Endometrial microvascular endothelial cells (primary cell): ENCODE measurements at regions not wholly inside any gene's neighbourhood (a gene's known extent, or its start where the extent isn't known, plus 50 kb on each side); places are given as distances from the start of the nearest gene placed in this dataset.

ENCODE experiments used
- in situ Hi-C: cut with HindIII; loops from 2 replicates; pipeline ENCODE4 v1.10.0; 2017; ENCODE audit warnings: low sequenced_read_pairs, low pct_unique_long_range_greater_than_20kb; ENCODE audit errors: inconsistent ontology term

GRCh38 chr11:42490506-42490905, 821.3 kb upstream of the API5 start:
- in situ Hi-C loops: no loop called here

DNA sequence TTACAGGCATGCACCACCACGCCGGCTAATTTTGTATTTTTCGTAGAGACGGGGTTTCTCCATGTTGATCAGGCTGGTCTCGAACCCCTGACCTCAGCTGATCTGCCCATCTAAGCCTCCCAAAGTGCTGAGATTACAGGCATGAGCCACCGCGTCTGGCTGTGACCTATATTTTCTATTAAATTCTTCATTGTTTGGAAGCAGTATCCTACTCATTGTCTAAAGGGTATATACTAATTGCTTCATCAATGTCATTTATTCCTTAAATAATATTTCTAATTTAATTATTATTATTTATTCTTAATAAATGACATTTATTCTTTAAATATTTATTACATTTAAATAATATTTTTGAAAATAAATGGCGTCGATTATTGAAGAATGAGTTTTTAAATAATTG, 817.3 kb upstream of the API5 start:
- in situ Hi-C loops: no loop called here

GRCh38 chr11:42498971-42499370, 812.8 kb upstream of the API5 start:
- in situ Hi-C loops: no loop called here

GRCh38 chr11:42502151-42502550, 809.6 kb upstream of the API5 start:
- in situ Hi-C loops: loop anchor here (25.0 kb wide), 1 partner anchor 990 kb away; no protein-coding TSS in a partner anchor

GRCh38 chr11:42521994-42522393, 789.8 kb upstream of the API5 start:
- in situ Hi-C loops: loop anchor here (25.0 kb wide), 1 partner anchor 1010 kb away; no protein-coding TSS in a partner anchor

GRCh38 chr11:42524534-42525227, 787.1 kb upstream of the API5 start:
- in situ Hi-C loops: loop anchor here (25.0 kb wide), 1 partner anchor 1012 kb away; no protein-coding TSS in a partner anchor

GRCh38 chr11:42526426-42526825, 785.4 kb upstream of the API5 start:
- in situ Hi-C loops: no loop called here

GRCh38 chr11:42528471-42528870, 783.3 kb upstream of the API5 start:
- in situ Hi-C loops: no loop called here

- in situ Hi-C loops: no loop called here
These were observed 782.9 kb upstream of the API5 start for GRCh38 chr11:42528911-42529310.

DNA sequence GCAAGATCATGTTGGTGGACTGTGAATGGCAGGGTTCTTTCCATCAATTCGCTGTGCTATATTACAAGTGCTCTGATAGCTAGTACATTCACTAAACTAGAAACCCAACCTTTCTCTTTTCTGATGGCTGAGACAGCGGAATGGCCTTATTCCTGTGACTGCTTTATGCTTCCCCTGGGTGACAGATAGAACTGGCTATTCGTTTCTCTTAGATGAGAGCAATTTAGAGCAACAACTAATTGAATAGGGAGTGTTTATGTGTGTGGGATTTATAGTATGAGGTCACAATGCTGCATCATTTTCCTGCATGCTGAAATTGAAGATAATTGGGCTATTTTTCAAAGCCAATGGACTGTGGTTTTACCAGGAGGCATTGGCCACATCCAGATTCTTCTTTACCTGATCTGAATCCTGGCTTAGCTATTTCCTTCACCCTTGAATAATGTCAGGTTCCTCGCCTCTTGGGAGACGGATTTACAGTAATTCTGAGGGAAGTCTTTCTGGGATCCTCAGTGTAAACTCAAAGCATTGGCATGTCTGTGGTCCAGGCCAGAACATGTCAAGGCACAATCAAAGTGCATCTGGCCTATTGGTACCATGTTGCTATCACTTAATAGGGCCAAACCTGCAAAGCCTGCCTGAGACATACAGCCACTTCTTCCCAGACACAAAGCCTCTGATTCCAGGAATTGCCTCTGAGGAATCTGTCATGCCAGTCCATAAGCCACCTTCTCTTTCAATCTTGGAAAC, 775.0 kb upstream of the API5 start:
- in situ Hi-C loops: no loop called here

DNA sequence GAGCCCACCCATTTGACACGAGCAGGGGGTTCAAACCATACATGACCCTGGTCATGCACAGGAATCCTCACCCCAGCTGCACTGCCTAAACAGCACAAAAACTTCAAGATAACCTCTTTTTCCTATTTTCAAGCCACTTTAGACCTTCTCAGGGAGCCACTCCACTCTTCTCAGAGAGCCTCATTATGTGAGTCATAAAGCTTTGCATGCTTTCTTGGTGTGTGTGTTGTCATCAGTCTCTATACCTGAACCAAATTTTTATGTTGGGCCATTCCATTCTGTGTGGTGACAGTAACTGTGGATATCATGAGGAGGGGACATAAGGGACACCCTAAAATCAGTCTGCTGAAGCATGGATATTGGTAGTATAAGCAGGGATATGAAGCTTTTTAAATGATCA, 769.5 kb upstream of the API5 start:
- in situ Hi-C loops: no loop called here

DNA sequence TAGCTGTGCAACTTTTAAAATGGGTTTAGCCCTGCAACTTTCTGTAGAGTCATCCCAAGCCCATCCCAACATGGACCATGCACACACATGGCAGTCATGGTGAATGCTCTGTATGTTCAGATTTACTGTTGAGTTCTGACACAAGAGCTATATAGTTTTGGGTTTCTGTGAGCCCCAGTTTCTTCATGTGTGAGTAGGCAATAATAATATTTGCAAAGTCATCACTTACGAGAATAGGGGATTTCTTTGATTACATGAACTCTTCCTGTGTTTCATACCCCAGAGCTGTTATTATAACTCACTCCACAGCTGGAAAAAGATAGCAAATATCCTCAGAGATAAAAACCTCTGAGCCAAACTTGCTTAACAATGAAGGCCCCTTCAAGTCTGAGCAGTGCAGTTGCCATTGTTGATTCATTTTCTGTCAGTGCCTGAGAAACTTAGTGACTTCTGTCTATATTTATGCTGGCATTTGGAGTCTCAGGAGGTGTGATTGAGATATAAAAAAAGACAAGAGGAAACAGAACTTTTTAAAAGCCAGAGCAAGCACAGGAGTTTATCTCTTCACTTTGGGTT, 767.9 kb upstream of the API5 start:
- in situ Hi-C loops: no loop called here

DNA sequence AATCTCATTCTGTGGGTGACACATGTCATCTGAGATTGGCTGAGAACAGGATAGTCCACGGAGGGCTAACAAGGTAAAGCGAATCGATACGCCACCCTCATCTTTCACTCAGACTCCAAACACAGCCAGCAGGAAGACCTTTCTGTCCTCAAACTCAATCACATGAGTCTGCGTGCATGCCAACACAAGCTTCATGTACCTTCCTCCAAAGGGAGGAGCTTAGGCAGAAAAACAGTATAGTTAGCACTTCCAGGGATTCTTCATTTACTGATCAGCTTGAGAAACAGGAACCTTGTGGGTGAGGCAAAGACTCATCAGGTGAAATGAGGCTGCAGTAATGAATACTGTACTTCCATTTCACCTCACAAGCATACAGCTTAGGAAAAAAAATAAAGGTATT, 767.1 kb upstream of the API5 start:
- in situ Hi-C loops: no loop called here

DNA sequence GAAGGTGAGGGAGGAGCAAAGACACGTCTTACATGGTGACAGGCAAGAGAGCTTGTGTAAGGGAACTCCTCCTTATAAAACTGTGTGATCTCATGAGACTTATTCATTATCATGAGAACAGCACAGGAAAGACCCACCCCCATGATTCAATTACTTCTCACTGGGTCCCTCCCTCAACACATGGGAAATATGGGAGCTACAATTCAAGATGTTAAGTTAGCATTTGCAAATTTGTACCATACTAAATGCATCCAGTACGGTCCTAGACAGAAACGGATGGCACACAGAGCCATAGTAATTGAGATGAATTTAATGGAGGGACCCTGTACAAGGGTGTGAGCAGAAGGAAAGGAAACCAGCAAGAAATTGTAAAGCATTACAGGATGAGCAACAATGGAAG, 765.8 kb upstream of the API5 start:
- in situ Hi-C loops: no loop called here

DNA sequence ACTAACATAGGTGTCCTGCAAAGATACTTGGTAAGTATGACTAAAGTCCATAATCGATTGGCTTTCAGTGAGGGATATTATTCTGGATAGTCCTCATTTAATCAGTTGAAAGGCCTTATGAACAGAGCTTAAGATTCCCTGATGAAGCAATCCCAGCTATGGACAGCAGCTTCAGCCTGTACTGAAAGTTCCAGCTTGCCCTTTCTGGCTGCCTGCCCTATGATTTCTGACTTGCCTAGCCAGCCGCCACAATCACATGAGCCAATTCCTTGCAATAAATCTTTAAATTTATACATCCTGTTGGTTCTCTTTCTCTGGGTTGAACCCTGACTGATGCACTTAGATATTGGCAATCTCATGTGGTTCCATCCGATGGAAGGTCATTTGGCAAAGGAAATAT, 759.0 kb upstream of the API5 start:
- in situ Hi-C loops: no loop called here

- in situ Hi-C loops: no loop called here
These were observed 756.6 kb upstream of the API5 start for GRCh38 chr11:42555190-42555589.

GRCh38 chr11:42571131-42571877, 740.5 kb upstream of the API5 start:
- in situ Hi-C loops: no loop called here

DNA sequence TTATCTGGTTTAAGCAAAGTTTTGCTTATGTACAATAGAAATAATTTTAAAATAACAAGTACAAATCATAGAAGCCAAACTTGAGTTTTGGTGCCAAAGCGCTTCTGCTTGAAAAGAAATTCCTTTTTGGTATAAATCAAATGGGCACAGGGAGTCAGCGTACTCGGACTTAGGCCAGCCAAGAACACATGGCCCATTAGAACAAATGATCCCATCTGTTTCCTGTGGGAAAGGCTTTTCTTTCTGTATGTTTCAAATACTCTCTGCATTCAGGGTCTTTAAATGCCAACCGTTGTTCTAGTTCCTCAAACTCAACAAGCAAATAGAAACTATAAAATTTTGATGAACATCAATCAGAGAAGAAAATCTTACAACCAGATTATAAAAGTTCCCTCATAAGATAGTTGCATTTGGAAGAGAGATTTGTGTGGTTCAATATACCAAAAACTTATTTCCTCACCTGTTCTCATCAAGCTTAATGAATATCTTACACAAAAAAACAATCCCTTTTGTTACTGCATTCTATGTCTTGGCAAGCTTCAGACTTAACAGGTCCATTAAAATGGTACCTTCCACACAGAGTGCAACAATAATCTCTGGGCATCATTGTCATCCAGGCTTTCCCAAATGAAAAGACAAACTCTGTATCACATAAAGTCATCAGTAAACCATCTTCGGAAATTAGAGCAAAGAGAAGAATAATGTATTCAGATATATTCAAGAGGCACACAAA, 739.8 kb upstream of the API5 start:
- in situ Hi-C loops: no loop called here

DNA sequence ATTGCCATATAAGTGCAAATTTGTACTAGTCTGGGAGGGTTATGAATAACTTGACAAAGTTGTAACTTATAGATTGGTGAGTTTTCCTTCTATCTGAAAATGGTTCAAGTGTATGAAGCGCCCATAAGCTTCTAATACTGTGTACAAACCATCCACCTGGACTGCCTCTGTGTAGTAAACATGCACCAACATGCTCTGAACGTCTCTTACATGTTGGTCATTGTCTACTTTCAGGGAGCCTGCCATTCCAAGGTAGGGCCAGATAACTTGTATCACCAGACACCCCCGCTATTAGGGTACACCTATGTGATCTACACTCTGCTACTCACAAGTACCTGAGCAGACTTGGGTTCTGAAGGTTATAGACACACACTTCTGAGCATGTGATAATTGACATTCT, 735.5 kb upstream of the API5 start:
- in situ Hi-C loops: no loop called here
